ENCODE measurements at regions not wholly inside any gene's neighbourhood (a gene's known extent, or its start where the extent isn't known, plus 50 kb on each side); places are given as distances from the start of the nearest gene placed in this dataset.

DNA sequence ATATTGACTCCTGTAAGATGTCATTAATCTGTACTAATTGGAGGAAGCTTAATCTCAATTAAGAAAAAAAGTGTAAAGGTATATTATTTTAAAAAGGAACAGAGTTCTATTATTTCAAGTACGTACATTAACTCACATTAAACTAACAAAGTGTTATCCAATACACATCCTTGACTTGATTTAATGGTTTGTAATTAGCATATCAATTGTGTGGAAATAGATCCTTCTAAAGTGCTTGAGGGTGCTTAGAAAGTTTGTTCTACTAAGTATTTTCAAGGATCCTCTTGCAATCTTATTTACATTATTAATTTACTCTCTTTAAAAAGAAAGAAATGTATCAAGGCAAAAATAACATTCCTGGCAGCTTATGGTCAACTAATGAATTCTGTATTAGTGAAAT lies 720.3 kb downstream of the KCNJ3 start:
- no peak overlapping the region for H3K9ac ChIP-seq (ENCODE audit: low read length)
- no peaks in the 10 kb centered on the region for H3K4me1 ChIP-seq (ENCODE audit: low read length)
- no peaks in the 10 kb centered on the region for H3K36me3 ChIP-seq (replicated peaks; ENCODE audit: low read depth, low read length)
- no peak overlapping the region for H3K4me2 ChIP-seq (ENCODE audit: low read length)
- no peak overlapping the region for H2AFZ ChIP-seq (ENCODE audit: low read depth, low read length)
- TF ChIP-seq EZH2phosphoT487 (IDR thresholded peaks at IDR 0.05; ENCODE audit: low read depth) (no peak), CTCF (IDR thresholded peaks at IDR 0.05; ENCODE audit: low read depth, low read length) (no peak)
- no peaks in the 10 kb centered on the region for H4K20me1 ChIP-seq (ENCODE audit: insufficient read depth, low read length)
- H3K4me3 ChIP-seq (ENCODE audit: low read length) = no peak overlapping the region
- no peaks in the 10 kb centered on the region for H3K79me2 ChIP-seq (ENCODE audit: low read length)
- no peaks in the 10 kb centered on the region for H3K9me3 ChIP-seq (ENCODE audit: insufficient read depth, low read length)
- H3K27ac ChIP-seq (ENCODE audit: low read length) = no peak overlapping the region
- H3K27me3 ChIP-seq (ENCODE audit: low read depth, low read length) = no peaks in the 10 kb centered on the region

- no peak overlapping the region for H2AFZ ChIP-seq (ENCODE audit: low read depth, low read length)
- no peak overlapping the region for H3K27ac ChIP-seq (ENCODE audit: low read length)
Measured at GRCh38 chr2:155412598-155412997, 714.1 kb downstream of the KCNJ3 start.

DNA sequence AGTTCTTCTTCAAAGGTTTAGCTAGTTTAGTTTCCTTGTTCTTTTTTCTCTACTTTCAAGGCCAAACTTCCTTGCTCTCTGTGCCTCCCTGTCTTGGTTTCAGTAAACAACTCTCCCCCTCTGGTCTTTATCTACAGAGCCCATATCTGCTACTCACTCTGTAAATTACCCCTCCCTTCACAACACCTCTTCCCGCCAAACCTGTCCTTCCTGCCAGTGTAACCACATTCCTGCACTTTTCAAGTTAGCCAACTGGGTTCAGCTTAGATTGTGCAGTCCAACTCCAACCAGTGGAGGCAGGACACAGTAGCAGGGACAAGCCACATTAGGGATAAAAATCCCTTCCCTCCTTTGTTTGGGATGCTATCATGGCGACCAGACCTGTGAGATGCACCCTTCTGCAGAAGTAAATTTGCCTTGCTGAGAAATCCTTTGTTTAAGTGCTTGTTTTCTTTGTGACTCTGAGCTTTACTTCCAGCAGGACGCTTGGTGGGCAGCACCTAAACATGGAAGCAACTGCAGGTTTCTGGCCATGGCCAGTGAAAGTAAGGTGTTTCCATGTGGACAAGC lies 706.0 kb downstream of the KCNJ3 start:
- H2AFZ ChIP-seq (ENCODE audit: low read depth, low read length) = no peak overlapping the region
- no peak overlapping the region for H3K27ac ChIP-seq (ENCODE audit: low read length)
- H3K4me2 ChIP-seq (ENCODE audit: low read length) = no peak overlapping the region
- H3K9me3 ChIP-seq (ENCODE audit: insufficient read depth, low read length) = peaks cover 10% of the 10 kb centered on the region; the same call in 1 of the 2 replicates
- H3K79me2 ChIP-seq (ENCODE audit: low read length) = no peaks in the 10 kb centered on the region
- no peak overlapping the region for H3K4me3 ChIP-seq (ENCODE audit: low read length)
- H3K36me3 ChIP-seq (replicated peaks; ENCODE audit: low read depth, low read length) = peaks cover 4% of the 10 kb centered on the region
- H3K27me3 ChIP-seq (ENCODE audit: low read depth, low read length) = no peaks in the 10 kb centered on the region
- TF ChIP-seq EZH2phosphoT487 (IDR thresholded peaks at IDR 0.05; ENCODE audit: low read depth) = no peak
- TF ChIP-seq CTCF (IDR thresholded peaks at IDR 0.05; ENCODE audit: low read depth, low read length) = no peak
- H3K4me1 ChIP-seq (ENCODE audit: low read length) = no peaks in the 10 kb centered on the region
- H3K9ac ChIP-seq (ENCODE audit: low read length) = no peak overlapping the region
- no peaks in the 10 kb centered on the region for H4K20me1 ChIP-seq (ENCODE audit: insufficient read depth, low read length)

More at GRCh38 chr2:155412598-155412997, 714.1 kb downstream of the KCNJ3 start:
- 0 out of 2 replicates have a peak, but pooled peaks cover 5% of the 10 kb centered on the region for H3K4me1 ChIP-seq (ENCODE audit: low read length)
- no peaks in the 10 kb centered on the region for H4K20me1 ChIP-seq (ENCODE audit: insufficient read depth, low read length)
- H3K9me3 ChIP-seq (ENCODE audit: insufficient read depth, low read length) = no peaks in the 10 kb centered on the region
- TF ChIP-seq CTCF (IDR thresholded peaks at IDR 0.05; ENCODE audit: low read depth, low read length) = no peak
- TF ChIP-seq EZH2phosphoT487 (IDR thresholded peaks at IDR 0.05; ENCODE audit: low read depth) = no peak
- no peaks in the 10 kb centered on the region for H3K36me3 ChIP-seq (replicated peaks; ENCODE audit: low read depth, low read length)
- no peak overlapping the region for H3K4me2 ChIP-seq (ENCODE audit: low read length)
- H3K79me2 ChIP-seq (ENCODE audit: low read length) = no peaks in the 10 kb centered on the region
- no peak overlapping the region for H3K9ac ChIP-seq (ENCODE audit: low read length)
- H3K4me3 ChIP-seq (ENCODE audit: low read length) = no peak overlapping the region
- H3K27me3 ChIP-seq (ENCODE audit: low read depth, low read length) = no peaks in the 10 kb centered on the region

DNA sequence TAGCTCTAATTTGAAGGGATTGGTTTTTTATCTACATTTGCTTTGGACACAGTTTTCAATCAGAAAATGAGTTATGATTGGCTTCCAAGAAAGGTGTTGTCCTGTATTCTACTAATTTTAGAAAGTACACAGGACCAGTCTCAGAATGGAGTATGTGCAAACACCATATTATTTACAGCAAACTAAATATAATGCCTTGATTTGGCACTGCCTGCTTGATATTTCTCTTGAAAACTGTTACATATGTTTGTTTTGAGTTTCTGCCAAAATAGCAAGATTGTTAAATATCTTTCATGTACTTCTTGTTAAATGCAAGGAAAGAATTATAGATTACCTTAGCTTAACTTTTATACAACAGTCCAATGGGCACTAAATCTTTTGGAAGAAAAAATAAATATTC lies 694.9 kb downstream of the KCNJ3 start:
- H3K9me3 ChIP-seq (ENCODE audit: insufficient read depth, low read length) = no peaks in the 10 kb centered on the region
- H2AFZ ChIP-seq (ENCODE audit: low read depth, low read length) = no peak overlapping the region
- H4K20me1 ChIP-seq (ENCODE audit: insufficient read depth, low read length) = no peaks in the 10 kb centered on the region
- H3K9ac ChIP-seq (ENCODE audit: low read length) = no peak overlapping the region
- no peak overlapping the region for H3K4me3 ChIP-seq (ENCODE audit: low read length)
- no peaks in the 10 kb centered on the region for H3K4me1 ChIP-seq (ENCODE audit: low read length)
- no peaks in the 10 kb centered on the region for H3K36me3 ChIP-seq (replicated peaks; ENCODE audit: low read depth, low read length)
- H3K27me3 ChIP-seq (ENCODE audit: low read depth, low read length) = no peaks in the 10 kb centered on the region
- no peak overlapping the region for H3K4me2 ChIP-seq (ENCODE audit: low read length)
- H3K79me2 ChIP-seq (ENCODE audit: low read length) = no peaks in the 10 kb centered on the region
- no peak overlapping the region for H3K27ac ChIP-seq (ENCODE audit: low read length)
- TF ChIP-seq CTCF (IDR thresholded peaks at IDR 0.05; ENCODE audit: low read depth, low read length) = no peak
- TF ChIP-seq EZH2phosphoT487 (IDR thresholded peaks at IDR 0.05; ENCODE audit: low read depth) = no peak
